Osteocyte (in vitro differentiated cells): ENCODE measurements at regions not wholly inside any gene's neighbourhood (a gene's known extent, or its start where the extent isn't known, plus 50 kb on each side); places are given as distances from the start of the nearest gene placed in this dataset.

Experiments used
- DNase-seq: peaks from one replicate; pipeline ENCODE4 v3.0.0; 2021; ENCODE audit warnings: mixed read lengths; ENCODE audit not compliant: unreplicated experiment; ENCODE audit errors: extremely low spot score
- H3K27ac Mint-ChIP-seq: one replicate; pipeline ENCODE4 v1.8.0; 2021; ENCODE audit warnings: mild to moderate bottlenecking, mixed read lengths; ENCODE audit not compliant: unreplicated experiment
- H3K27me3 Mint-ChIP-seq: one replicate; pipeline ENCODE4 v1.8.0; 2021; ENCODE audit warnings: mixed read lengths; ENCODE audit not compliant: unreplicated experiment
- H3K36me3 Mint-ChIP-seq: one replicate; pipeline ENCODE4 v1.8.0; 2021; ENCODE audit warnings: mixed read lengths; ENCODE audit not compliant: unreplicated experiment
- H3K4me1 Mint-ChIP-seq: one replicate; pipeline ENCODE4 v1.8.0; 2021; ENCODE audit warnings: mixed read lengths; ENCODE audit not compliant: unreplicated experiment
- H3K4me3 Mint-ChIP-seq: one replicate; pipeline ENCODE4 v1.8.0; 2021; ENCODE audit warnings: mild to moderate bottlenecking, moderate library complexity, mixed read lengths; ENCODE audit not compliant: unreplicated experiment
- H3K9me3 Mint-ChIP-seq: one replicate; pipeline ENCODE4 v1.8.0; 2021; ENCODE audit warnings: mixed read lengths; ENCODE audit not compliant: unreplicated experiment
- TF ChIP-seq, protein P1 (sequence below): fragments of 200-600 bp; sonication (generic); IDR thresholded peaks from 2 replicates; pipeline ENCODE4 v1.5.0; 2021; ENCODE audit warnings: antibody characterized with exemption, mild to moderate bottlenecking, moderate library complexity

DNA sequence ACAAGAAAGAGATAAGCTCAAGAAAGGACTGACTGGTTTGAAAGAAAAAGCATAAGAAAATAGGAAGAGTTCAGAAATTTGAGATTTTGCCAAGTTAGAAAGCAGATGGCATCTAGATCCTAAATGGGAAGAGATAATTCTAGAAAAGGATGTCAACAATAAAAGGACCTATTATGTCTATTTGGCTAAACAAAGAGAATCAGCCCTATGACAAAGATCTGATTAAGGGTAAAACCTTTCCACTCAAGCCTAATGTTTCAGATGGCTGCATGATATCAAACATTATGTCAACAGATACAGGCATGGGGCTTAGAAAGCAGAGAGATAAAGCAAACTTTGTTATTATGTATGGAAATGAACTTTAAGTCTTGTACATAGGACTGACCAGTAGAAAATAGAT, 465.0 kb upstream of the TRIB2 start:
- Mint-ChIP-seq H3K9me3 (peaks cover 4% of the 10 kb centered on the region), H3K4me3 (no peak overlapping the region), H3K27me3 (no peaks in the 10 kb centered on the region), H3K27ac (no peak overlapping the region), H3K4me1 (peaks cover 24% of the 10 kb centered on the region), H3K36me3 (no peaks in the 10 kb centered on the region)
- TF ChIP-seq, protein P1, sequence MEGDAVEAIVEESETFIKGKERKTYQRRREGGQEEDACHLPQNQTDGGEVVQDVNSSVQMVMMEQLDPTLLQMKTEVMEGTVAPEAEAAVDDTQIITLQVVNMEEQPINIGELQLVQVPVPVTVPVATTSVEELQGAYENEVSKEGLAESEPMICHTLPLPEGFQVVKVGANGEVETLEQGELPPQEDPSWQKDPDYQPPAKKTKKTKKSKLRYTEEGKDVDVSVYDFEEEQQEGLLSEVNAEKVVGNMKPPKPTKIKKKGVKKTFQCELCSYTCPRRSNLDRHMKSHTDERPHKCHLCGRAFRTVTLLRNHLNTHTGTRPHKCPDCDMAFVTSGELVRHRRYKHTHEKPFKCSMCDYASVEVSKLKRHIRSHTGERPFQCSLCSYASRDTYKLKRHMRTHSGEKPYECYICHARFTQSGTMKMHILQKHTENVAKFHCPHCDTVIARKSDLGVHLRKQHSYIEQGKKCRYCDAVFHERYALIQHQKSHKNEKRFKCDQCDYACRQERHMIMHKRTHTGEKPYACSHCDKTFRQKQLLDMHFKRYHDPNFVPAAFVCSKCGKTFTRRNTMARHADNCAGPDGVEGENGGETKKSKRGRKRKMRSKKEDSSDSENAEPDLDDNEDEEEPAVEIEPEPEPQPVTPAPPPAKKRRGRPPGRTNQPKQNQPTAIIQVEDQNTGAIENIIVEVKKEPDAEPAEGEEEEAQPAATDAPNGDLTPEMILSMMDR = no peak
- DNase-seq = no peak

DNA sequence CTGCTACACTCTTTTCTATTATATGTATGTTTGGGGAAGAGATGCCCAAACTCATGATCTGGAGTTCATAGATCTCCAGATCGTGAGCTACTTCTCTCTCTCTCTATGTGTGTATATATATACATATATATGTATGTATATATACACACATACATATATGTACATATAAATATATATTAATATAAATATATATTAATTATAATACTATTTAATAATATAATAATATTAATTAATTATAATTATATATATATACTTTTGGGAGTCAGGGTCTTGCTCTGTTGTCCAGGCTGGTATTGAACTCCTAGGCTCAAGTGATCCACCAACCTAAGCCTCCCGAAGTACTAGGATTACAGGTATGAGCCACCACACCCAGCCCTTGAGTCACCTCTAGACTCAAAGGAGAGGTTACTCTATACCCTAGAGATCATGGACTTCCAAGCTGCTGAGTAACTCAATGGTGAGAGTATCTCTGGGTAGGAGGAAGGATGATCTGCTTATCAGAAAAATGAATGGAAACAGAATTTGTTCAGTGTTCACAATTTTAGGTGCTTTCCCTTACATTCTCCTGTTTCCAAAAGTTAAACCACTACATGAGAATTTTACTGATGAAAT, 463.5 kb upstream of the TRIB2 start:
- no peak overlapping the region for H3K27ac Mint-ChIP-seq
- H3K27me3 Mint-ChIP-seq = no peaks in the 10 kb centered on the region
- H3K4me1 Mint-ChIP-seq = peaks cover 24% of the 10 kb centered on the region
- TF ChIP-seq, protein P1 = no peak
- H3K36me3 Mint-ChIP-seq = no peaks in the 10 kb centered on the region
- H3K4me3 Mint-ChIP-seq = no peak overlapping the region
- peaks cover 4% of the 10 kb centered on the region for H3K9me3 Mint-ChIP-seq
- no peak for DNase-seq

DNA sequence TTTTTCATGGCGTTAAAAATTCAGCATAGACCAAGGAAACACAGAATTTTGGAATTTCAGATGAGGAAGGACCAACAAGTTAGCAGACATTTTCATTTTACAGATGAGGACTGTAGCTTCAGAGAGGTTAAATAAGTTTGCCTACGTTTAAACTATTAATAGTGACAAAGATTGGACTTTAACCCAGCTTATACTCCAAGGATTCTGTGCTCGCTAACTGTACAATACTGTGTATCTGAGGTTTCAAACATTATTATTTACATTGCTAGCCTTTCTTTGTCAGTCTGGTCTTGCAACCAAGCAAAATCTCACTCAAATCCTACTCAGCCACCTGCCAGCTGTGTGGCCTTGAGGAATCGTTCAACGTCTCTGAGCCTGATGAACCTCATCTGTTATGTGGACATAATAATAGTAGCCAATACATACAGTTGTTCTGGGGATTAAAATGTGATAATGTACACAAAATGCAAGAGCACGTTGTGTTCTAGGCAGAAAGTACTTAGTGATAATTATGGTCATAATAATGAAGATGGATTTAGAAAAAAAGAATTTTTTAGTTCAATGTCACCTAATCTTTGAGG, 462.4 kb upstream of the TRIB2 start:
- H3K36me3 Mint-ChIP-seq = no peaks in the 10 kb centered on the region
- no peak overlapping the region for H3K4me3 Mint-ChIP-seq
- TF ChIP-seq, protein P1 = no peak

DNA sequence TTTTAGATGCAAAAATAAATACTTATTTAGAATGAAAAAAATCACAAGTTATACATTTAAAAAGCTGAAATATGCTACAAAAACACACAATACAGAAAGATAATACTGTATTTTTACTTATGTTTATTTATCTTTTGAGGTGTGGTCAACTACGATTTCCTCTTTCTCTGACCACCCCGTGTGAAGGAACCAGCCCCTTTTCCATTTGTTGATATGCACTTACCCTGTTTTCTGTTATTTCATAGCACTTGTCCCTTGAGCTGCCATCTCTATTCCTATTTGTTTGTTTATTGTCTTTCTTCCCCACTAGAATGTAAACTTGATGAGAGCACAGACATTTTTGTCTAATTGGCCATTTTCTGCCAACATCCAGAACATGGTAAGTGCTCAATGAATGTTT, 460.5 kb upstream of the TRIB2 start:
- no peak for DNase-seq
- H3K27me3 Mint-ChIP-seq = no peaks in the 10 kb centered on the region
- H3K9me3 Mint-ChIP-seq = no peaks in the 10 kb centered on the region
- TF ChIP-seq, protein P1 = no peak
- H3K4me3 Mint-ChIP-seq = no peak overlapping the region
- H3K27ac Mint-ChIP-seq = no peak overlapping the region
- peaks cover 16% of the 10 kb centered on the region for H3K4me1 Mint-ChIP-seq
- H3K36me3 Mint-ChIP-seq = no peaks in the 10 kb centered on the region

More for the DNA sequence above, 462.4 kb upstream of the TRIB2 start:
- Mint-ChIP-seq H3K9me3 (peaks cover 4% of the 10 kb centered on the region), H3K27me3 (no peaks in the 10 kb centered on the region), H3K4me1 (peaks cover 24% of the 10 kb centered on the region), H3K27ac (no peak overlapping the region)
- DNase-seq = no peak

DNA sequence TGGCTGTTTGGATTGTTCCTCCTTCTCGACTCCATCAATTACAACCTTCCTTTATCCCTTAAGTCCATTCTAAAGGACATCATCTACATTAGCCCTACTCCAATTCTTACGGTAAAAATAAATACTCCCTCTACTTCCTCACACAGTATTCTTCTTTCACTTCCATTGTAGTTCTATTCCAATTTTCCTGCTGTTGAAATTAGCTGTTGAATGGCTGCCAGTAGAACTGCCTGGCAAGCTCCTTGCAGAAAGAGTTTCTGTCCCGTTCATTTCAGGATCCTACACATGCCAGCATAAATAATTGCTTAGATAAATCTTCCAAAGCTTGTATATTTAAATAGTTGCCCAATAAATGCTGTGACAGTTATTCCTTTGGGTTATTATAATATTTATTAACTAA, 459.3 kb upstream of the TRIB2 start:
- no peak overlapping the region for H3K4me3 Mint-ChIP-seq
- no peak for DNase-seq
- H3K27me3 Mint-ChIP-seq = no peaks in the 10 kb centered on the region
- no peak overlapping the region for H3K27ac Mint-ChIP-seq
- TF ChIP-seq, protein P1 = no peak
- no peaks in the 10 kb centered on the region for H3K9me3 Mint-ChIP-seq
- peaks cover 17% of the 10 kb centered on the region for H3K4me1 Mint-ChIP-seq
- no peaks in the 10 kb centered on the region for H3K36me3 Mint-ChIP-seq
